Skeletal muscle tissue (tissue), 3 donors: ENCODE measurements at regions not wholly inside any gene's neighbourhood (a gene's known extent, or its start where the extent isn't known, plus 50 kb on each side); places are given as distances from the start of the nearest gene placed in this dataset.

Experiments
- H3K27ac ChIP-seq: one replicate; pipeline ENCODE4 v1.7.0; 2013; ENCODE audit warnings: mild to moderate bottlenecking, low read depth, low read length, inconsistent platforms
- H3K27me3 ChIP-seq, 3 donors: one replicate each; pipeline ENCODE4 v1.7.0; 2013; ENCODE audit warnings: low read length in 3 of 3; ENCODE audit not compliant: control insufficient read depth in 3 of 3, insufficient read depth in 3 of 3
- H3K36me3 ChIP-seq, 3 donors: one replicate each; pipeline ENCODE4 v1.7.0; 2013; ENCODE audit warnings: low read length in 3 of 3; ENCODE audit not compliant: control insufficient read depth in 3 of 3, insufficient read depth in 3 of 3
- H3K4me1 ChIP-seq, 3 donors: one replicate each; pipeline ENCODE4 v1.7.0; 2013; ENCODE audit warnings: low read length in 3 of 3, mild to moderate bottlenecking in 3 of 3; ENCODE audit not compliant: control insufficient read depth in 3 of 3, insufficient read depth in 3 of 3
- H3K4me3 ChIP-seq, 3 donors: one replicate each; pipeline ENCODE4 v1.7.0; 2013; ENCODE audit warnings: low read length in 3 of 3
- H3K9ac ChIP-seq, 3 donors: one replicate each; pipeline ENCODE4 v1.7.0; 2013; ENCODE audit warnings: low read length in 3 of 3, mild to moderate bottlenecking in 3 of 3, moderate library complexity in 2 of 3, low read depth in 1 of 3
- H3K9me3 ChIP-seq, 3 donors: one replicate each; pipeline ENCODE4 v1.7.0; 2013; ENCODE audit warnings: low read length in 3 of 3; ENCODE audit not compliant: control insufficient read depth in 3 of 3
- donor health status: Osteomylitis.

DNA sequence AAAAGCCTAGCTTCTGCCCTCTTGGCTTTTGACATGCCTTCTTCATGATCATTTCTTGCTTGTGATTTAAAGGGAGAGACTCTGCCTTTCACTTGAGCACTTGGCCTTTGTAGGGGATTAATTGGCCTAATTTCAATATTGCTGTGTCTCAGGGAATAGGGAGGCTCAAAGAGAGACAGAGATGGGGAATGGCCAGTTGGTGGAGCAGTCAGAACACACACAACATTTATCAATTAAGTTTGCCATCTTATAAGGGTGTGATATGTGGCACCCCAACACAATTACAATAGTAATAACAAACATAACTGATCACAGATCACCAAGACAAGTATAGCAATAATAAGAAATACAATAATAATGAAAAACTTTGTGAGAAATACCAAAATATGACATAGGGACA is 122.5 kb upstream of the VCX start:
- no peaks in the 10 kb centered on the region for H3K27me3 ChIP-seq
- H3K27ac ChIP-seq: no peak overlapping the region
- no peaks in the 10 kb centered on the region for H3K9me3 ChIP-seq
- no peaks in the 10 kb centered on the region for H3K36me3 ChIP-seq
- H3K4me1 ChIP-seq: no peaks in the 10 kb centered on the region
- no peak overlapping the region for H3K4me3 ChIP-seq
- no peak overlapping the region for H3K9ac ChIP-seq

GRCh38 chrX:7714351-7714750 is 128.6 kb upstream of the VCX start:
- H3K27me3 ChIP-seq: no peaks in the 10 kb centered on the region
- peaks cover 0 to 3% (median 0%) of the 10 kb centered on the region in 3 donors for H3K9me3 ChIP-seq
- no peaks in the 10 kb centered on the region for H3K36me3 ChIP-seq
- H3K9ac ChIP-seq: no peak overlapping the region
- no peak overlapping the region for H3K4me3 ChIP-seq
- no peak overlapping the region for H3K27ac ChIP-seq
- no peaks in the 10 kb centered on the region for H3K4me1 ChIP-seq

DNA sequence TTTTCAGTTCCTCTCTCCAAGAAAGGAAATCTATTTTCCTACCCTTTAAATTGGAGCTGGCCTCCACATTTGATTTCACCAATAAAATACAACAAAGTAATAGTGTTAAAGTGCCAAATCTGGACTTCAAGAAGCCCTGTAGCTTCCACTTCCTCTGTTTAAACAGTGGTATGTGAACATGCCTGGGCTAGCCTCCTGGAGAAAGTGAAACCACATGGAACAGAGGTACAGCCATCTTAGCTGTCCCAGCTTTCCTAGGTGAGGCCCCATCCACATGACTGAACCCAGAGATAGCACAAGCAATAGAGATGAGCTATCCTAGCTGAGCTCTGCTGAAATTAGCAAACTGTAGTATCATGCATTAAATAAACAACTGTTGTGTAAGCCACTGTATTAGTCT is 131.8 kb upstream of the VCX start:
- Histone ChIP-seq H3K9ac (no peak overlapping the region), H3K27me3 (no peaks in the 10 kb centered on the region), H3K4me3 (no peak overlapping the region), H3K27ac (no peak overlapping the region), H3K9me3 (peaks cover 0 to 3% (median 0%) of the 10 kb centered on the region in 3 donors), H3K36me3 (no peaks in the 10 kb centered on the region), H3K4me1 (no peaks in the 10 kb centered on the region)

GRCh38 chrX:7709845-7710244 is 133.1 kb upstream of the VCX start:
- Histone ChIP-seq H3K4me1 (no peaks in the 10 kb centered on the region), H3K9me3 (peaks cover 0 to 3% (median 0%) of the 10 kb centered on the region in 3 donors), H3K36me3 (no peaks in the 10 kb centered on the region), H3K4me3 (no peak overlapping the region), H3K9ac (no peak overlapping the region), H3K27ac (no peak overlapping the region), H3K27me3 (no peaks in the 10 kb centered on the region)

GRCh38 chrX:7706032-7706431 is 136.9 kb upstream of the VCX start:
- no peak overlapping the region for H3K9ac ChIP-seq
- H3K4me3 ChIP-seq: no peak overlapping the region
- no peaks in the 10 kb centered on the region for H3K9me3 ChIP-seq
- no peaks in the 10 kb centered on the region for H3K36me3 ChIP-seq
- H3K27me3 ChIP-seq: no peaks in the 10 kb centered on the region
- no peak overlapping the region for H3K27ac ChIP-seq
- H3K4me1 ChIP-seq: no peaks in the 10 kb centered on the region

GRCh38 chrX:7704205-7704604 is 138.8 kb upstream of the VCX start:
- H3K36me3 ChIP-seq: no peaks in the 10 kb centered on the region
- H3K9me3 ChIP-seq: no peaks in the 10 kb centered on the region
- no peak overlapping the region for H3K9ac ChIP-seq
- no peaks in the 10 kb centered on the region for H3K27me3 ChIP-seq
- no peak overlapping the region for H3K4me3 ChIP-seq
- H3K27ac ChIP-seq: no peak overlapping the region
- no peaks in the 10 kb centered on the region for H3K4me1 ChIP-seq

DNA sequence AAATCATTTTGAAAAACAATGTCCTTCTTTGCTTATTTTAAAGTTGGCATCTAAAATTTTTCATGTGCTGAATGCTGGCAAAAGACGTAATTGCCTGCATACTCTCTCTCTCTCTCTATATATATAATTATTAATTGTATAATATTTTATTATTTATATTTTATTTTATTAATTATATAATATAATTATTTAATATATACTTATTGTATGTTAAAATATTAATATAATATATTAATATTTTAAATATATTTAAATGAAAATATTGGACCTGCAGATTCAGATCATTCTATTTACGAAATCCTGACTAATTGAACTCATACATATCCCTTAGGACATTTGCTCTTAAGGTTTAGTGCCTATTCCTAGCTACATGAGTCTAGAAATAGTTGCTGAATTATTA is 144.7 kb upstream of the VCX start:
- Histone ChIP-seq H3K9me3 (no peaks in the 10 kb centered on the region), H3K4me1 (no peaks in the 10 kb centered on the region), H3K27ac (no peak overlapping the region), H3K36me3 (no peaks in the 10 kb centered on the region), H3K9ac (no peak overlapping the region), H3K4me3 (no peak overlapping the region), H3K27me3 (no peaks in the 10 kb centered on the region)

- Histone ChIP-seq H3K36me3 (no peaks in the 10 kb centered on the region), H3K27ac (no peak overlapping the region), H3K4me1 (no peaks in the 10 kb centered on the region), H3K9me3 (no peaks in the 10 kb centered on the region), H3K4me3 (no peak overlapping the region), H3K27me3 (no peaks in the 10 kb centered on the region), H3K9ac (no peak overlapping the region)
Measured at GRCh38 chrX:7690842-7691241, 152.1 kb upstream of the VCX start.

DNA sequence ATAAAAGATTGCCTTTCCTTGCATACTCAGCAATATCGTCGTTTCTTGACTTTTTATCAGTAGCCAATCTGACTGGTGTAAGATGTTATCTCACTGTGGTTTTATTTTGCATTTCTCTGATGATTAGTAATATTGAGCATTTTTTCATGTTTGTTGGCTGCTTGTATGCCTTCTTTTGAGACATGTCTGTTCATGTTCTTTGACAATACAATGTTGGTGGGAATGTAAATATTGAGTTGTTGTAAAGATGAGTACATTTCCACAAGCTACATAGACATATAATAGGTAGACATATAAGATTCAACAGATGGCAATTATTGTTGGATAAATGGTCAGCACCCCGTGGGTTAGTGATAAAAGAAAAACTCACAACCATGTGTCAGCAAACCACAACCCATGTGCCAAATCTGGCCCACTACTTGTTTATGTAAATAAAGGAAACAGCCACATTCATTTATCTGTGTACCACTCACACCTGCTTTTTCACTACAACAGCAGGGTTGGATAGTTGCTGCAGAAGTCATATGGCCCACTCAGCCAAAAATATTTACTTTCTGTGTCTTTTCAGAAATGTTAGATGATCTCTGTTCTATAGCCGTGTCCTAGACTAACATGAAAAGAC is 153.1 kb upstream of the VCX start:
- Histone ChIP-seq H3K9me3 (no peaks in the 10 kb centered on the region), H3K4me1 (no peaks in the 10 kb centered on the region), H3K36me3 (no peaks in the 10 kb centered on the region), H3K9ac (no peak overlapping the region), H3K4me3 (no peak overlapping the region), H3K27me3 (no peaks in the 10 kb centered on the region), H3K27ac (no peak overlapping the region)

GRCh38 chrX:7680181-7680580 is 162.8 kb upstream of the VCX start:
- Histone ChIP-seq H3K27me3 (no peaks in the 10 kb centered on the region), H3K9ac (no peak overlapping the region), H3K4me3 (no peak overlapping the region)

GRCh38 chrX:7654316-7654715 is 188.7 kb upstream of the VCX start:
- no peak overlapping the region for H3K27ac ChIP-seq
- H3K36me3 ChIP-seq: no peaks in the 10 kb centered on the region
- no peak overlapping the region for H3K4me3 ChIP-seq
- H3K4me1 ChIP-seq: no peaks in the 10 kb centered on the region
- H3K27me3 ChIP-seq: no peaks in the 10 kb centered on the region
- H3K9me3 ChIP-seq: peaks cover 0 to 2% (median 0%) of the 10 kb centered on the region in 3 donors
- no peak overlapping the region for H3K9ac ChIP-seq

More at GRCh38 chrX:7680181-7680580, 162.8 kb upstream of the VCX start:
- no peaks in the 10 kb centered on the region for H3K9me3 ChIP-seq
- no peaks in the 10 kb centered on the region for H3K36me3 ChIP-seq
- H3K27ac ChIP-seq: no peak overlapping the region
- H3K4me1 ChIP-seq: no peaks in the 10 kb centered on the region
